GM21529 (cell line): ENCODE measurements at regions not wholly inside any gene's neighbourhood (a gene's known extent, or its start where the extent isn't known, plus 50 kb on each side); places are given as distances from the start of the nearest gene placed in this dataset.
"Not testable (repeated sequence)": the region's sequence is repeated elsewhere in the genome, so short reads cannot be mapped to it uniquely, and the experiment has no call there.

Source experiments
- ATAC-seq: cut with Tn5 transposase; IDR thresholded peaks from one replicate; pipeline ENCODE4 v1.9.1; 2021; ENCODE audit not compliant: unreplicated experiment

DNA sequence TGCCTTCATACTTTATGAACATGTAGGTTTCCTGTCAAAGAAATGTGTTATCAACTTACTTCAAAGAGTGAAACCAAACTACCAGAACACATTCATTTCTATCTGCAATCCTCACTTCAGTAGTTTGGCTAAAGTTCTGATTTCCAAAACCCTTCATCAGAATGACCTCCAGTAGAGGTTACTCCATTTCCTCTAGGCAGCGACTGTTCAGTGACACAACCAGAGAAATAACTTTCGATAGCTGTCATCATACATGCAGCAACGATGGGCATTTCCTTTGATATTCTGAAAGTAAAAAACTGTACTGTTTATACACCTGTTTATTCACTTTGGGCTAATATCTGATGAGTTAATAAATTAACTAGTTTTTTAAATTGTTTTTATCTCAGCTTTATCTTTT is 532.5 kb upstream of the IZUMO3 start:
- no peak for ATAC-seq

DNA sequence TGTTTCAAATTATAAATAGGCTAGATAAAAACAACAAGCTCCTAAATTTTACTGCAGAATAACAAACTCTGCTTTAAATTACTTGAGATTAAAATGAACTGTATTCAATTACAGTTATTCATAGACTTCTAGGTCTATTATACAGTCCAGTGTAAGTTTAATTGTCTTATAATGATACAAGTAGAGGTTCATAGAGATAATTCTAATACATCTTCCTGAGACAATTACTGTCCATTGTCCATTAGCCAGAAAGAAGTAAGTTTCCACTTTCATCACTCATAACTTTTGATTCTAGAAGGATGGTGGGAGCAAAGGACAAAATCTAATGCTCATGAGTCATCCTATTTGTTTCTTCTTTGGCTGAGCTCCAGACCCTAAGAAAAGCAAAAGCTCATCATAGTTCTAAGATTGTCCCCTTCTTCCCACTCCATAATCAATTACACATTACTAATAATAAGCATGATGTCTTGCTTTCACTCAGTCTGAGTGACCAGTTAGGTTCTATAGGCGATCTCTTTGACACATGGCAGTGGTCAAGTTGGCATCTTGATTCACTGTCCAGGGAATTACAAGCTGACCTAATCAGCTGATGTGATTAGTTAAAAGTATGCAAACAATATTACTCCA is 502.5 kb upstream of the IZUMO3 start:
- ATAC-seq = no peak

DNA sequence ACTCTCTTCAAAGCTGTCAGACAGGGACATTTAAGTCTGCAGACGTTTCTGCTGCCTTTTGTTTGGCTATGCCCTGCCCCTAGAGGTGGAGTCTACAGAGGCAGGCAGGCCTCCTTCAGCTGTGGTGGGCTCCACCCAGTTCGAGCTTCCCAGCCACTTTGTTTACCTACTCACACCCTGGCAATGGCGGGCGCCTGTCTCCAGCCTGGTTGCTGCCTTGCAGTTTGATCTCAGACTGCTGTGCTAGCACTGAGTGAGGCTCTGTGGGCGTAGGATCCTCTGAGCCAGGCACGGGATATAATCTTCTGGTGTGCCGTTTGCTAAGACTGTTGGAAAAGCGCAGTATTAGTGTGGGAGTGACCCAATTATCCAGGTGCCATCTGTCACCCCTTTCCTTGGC is 499.8 kb upstream of the IZUMO3 start:
- ATAC-seq = not testable (repeated sequence)

DNA sequence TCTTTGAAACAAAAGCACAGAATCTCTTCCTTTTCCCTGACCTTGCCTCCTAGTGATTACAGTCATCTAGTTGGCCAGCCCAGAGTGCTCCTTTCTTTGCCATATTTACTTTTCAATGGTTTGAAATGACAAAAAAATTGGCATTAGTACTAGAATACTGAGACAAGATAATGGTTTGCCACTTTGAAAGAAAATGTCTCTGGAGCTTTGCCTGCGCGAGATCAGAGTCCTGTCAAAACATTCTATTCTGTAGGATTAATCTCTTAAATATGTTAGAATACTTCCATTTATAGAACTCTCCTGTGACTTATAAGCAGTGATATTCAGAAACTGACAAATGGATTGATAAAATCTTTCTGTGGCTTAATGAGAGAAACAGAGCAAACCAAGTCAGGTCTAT is 484.0 kb upstream of the IZUMO3 start:
- no peak for ATAC-seq

DNA sequence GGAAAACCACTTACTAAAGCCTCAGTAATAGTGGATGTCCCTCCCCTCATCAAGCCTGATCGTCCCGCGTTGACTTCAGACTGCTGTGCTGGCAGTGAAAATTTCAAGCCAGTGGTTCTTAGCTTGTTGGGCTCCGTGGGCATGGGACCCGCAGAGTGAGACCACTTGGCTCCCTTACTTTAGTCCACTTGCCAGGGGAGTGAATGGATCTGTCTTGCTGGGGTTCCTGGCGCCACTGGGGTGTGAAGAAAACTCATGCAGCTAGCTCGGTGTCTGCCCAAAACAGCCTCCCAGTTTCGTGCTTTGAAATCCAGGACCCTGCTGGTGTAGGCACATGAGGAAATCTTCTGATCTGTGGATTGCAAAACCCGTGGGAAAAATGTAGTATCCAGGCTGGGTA is 480.0 kb upstream of the IZUMO3 start:
- ATAC-seq = no peak

DNA sequence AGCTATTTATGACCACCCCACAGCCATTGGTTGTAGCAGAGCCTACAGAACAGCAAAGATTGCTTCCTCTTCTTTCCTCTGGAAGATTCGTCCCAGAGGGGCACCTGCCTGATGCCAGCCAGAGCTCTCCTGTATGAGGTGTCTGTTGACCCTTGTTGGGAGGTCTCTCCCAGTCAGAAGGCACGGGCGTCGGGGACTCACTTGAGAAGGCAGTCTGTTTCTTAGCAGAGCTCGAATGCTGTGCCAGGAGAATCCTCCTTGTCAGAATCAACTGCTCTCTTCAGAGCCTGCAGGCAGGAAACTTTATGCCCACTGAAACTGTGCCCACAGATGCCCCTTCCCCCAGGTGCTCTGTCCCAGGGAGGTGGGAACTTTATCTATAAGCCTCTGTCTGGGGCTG is 479.5 kb upstream of the IZUMO3 start:
- ATAC-seq = no peak

DNA sequence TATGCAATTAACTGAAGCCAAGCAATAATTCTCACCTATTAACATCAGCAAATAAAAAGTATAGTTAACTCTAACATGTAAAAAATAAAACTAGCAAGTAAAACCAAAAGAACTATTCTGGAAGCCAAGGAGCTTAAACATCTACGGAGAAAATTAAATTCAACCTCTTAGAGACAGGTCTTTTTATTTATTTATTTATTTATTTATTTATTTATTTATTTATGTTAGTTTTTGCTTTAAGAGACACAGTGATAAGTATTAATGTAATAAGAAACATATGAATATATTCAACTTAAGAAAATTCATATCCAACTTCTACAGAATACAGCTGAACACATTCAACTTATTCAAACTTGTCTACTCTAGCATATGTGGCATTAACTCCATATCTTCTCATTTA is 472.1 kb upstream of the IZUMO3 start:
- no peak for ATAC-seq

DNA sequence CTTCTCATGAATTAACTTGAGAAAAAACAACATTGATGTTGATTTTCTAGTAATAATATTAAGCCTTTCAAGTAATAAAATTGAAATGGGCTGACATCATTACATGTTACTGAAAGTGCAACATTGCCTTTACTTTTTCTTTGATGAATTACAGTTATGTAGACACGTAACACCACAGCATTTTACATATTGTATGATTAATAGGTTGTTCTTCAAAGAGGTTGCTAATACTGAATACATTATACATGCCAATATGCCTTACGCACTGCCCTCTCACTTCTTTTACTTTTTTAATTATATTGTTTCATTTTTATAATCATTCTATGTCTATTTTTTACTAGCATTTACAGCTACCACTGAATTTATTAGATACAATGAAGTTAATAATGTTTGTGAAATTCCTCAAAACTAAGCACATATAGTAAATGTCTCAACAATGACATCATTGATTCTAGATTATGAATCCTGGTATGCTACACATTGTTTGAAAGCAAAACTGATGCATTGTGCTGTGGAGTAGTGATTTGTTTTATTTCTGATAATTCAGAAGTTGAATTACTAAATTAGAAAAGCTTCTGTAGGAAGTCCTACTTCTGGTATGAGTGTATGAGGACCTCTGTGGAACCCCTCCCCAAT is 464.4 kb upstream of the IZUMO3 start:
- no peak for ATAC-seq

DNA sequence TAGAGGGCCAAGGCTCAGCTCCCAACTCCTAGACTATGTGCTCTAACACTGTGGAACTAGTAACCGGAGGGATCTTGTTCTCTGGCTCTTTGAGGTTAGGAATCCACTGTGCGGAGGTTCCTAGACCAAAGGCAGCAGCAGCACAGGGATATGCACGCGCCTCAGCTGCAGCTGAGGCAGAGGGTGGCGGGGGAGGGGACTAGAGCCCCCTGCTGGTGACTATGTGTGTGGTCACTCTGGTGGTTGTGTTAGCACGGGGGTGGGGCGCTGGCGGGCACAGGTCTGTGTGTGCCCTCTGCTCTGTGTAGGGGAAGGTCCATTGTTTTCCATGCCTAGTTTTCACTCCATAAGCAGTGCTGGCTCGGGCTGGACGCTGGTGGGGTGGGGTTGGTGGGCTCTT is 458.0 kb upstream of the IZUMO3 start:
- no peak for ATAC-seq

DNA sequence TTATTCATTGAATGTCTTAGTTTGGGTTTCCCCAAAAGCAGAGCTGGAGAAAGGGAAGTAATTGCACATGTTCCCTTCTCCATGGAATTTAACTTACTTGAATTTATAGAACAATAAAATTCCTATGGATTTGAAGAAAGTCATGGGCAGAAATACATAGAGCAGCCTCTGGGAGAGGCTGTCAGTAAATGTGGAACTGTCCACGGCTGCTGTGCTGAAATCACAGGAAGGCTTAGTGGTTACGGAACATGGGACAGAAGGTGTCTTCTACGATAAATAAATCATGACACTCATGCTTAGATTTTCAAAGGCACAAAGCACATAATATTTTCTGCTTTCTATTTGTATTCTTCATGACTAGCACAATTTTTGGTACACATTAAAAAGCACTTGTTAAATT is 440.6 kb upstream of the IZUMO3 start:
- no peak for ATAC-seq

DNA sequence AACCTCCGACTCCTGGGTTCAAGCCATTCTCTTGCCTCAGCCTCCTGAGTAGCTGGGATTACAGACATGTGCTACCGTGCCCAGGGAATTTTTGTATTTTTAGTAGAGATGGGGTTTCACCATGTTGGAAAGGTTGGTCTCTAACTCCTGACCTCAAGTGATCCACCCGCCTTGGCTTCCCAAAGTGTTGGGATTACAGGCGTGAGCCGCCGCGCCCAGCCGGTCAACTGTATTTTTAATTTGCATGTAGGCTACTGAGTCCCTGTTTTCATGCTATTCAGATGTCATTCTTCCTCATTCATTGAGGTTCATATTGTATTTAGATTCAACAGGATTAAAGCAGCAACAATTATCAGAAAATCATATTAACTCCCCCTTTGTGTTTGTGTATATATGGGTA is 425.1 kb upstream of the IZUMO3 start:
- not testable (repeated sequence) for ATAC-seq

DNA sequence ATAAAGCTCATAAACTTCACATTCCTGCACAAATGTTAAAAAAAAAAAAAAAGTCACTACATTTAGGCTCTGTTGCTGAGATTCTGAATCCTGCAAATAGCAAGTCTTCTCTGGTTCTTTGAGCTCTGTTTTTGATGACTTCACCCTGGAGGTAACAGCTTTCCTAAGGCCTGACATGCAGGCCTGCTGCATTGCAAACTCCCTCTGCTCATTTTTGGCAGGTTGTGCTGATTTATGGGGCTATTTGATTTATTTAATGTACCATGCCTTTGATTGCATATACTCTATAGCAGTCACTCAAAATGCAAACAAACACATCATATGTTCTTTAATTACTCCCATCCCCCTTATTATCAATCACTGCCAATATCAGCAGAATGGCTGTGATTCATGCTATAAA is 416.1 kb upstream of the IZUMO3 start:
- no peak for ATAC-seq

DNA sequence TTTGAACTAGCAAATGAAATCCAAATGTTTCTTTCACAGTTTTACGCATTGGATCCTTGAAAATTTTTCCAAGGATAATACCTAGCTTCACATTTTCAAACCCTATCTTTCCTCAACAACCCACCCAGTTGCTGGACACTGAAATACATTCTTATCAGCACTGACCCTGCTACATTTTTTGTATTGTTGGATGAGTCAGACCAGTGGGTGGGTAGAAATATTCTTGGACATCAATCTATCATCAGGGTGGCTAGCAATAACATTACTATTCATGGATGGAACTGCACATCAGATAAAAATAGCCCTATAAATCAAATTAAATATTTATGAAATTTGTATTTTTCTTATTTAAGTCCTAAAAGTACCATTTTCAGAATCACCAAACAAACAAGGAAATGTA is 407.4 kb upstream of the IZUMO3 start:
- ATAC-seq = no peak

DNA sequence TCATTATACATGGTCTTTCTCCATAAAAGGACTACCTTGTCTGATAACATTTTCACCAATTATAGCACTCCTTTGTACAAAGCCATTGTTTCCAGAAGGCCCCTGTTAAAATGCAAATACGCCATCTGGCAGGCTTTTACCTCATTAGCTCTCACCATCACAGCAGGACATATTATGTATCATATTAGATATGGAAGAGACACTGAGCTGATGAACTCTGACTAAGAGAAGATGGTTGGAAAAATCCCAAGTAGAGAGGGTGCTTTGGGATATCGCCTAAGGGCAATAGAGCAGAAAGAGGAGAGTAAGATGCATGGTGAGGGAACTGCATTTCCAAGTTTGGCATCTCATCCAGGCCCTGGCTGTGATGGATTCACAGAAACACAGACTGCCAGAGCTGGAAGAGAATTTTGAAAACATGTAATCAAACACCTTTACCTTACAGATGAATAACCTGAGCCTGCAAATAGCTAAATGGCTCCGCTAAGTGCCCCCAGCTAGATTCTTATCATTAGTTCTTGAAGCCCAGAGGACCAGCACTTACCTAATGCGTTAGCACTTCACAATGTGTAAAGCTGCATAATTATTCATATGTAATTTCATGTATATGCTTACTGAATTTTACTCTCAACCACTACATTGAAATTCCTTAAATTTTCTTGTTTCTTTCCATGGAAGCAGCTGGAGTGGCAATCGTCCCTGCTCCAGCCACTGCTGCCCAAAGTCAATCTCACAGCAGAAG is 393.6 kb upstream of the IZUMO3 start:
- no peak for ATAC-seq

DNA sequence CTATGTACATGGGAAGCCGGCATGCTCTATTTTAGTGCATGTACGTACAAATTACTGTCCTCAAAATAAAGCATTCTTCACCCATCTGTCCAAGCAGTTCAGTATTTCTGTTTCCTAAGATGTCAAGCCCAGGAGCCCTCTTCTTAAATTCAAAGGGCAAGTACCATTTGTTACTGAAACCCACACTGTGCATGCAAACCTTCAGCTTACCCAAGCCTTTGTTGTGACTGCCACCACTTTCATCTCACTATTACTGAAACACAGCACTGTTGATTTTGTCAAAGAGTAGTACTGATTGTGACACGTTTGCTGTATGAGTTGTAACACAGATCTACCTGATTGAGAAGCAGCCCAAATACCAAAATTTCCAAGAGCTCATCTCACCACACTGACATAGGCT is 390.4 kb upstream of the IZUMO3 start:
- no peak for ATAC-seq

DNA sequence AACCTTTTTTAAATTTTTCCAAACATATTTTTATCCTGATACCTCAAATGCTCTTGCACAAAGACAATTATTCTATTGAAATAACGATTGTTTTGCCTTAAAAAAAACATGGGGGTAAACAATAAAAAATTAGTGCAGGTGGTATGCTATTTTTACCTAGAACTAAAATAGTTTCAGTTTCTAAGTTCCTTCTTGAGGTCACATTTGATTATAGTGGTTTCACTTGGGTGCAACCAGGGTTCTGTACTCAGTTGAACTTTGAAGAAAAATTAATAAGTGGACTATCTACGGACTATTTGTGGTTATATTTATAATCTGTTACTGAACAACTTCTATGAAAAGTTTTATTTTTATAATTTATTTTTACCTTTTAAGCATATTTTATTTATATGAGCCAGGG is 387.1 kb upstream of the IZUMO3 start:
- ATAC-seq = peak; percentile 57

DNA sequence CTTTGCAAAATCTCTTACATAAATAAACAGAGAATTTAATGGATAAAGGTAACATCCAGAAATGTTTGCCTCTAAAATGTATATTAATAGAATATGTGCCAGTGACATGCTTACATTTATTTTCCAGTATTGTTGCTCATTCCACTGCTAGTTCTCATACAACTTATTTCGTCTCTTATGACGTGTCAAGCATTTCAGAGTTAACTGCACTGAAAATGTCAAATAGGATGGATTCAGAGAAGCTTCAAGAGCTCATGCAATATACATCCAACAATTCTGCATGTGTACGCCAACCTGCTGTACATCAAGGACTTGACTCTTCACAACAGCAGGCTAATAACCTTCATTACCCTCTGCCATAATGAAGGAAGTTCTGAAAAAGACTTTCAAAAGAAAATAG is 386.2 kb upstream of the IZUMO3 start:
- ATAC-seq = no peak

DNA sequence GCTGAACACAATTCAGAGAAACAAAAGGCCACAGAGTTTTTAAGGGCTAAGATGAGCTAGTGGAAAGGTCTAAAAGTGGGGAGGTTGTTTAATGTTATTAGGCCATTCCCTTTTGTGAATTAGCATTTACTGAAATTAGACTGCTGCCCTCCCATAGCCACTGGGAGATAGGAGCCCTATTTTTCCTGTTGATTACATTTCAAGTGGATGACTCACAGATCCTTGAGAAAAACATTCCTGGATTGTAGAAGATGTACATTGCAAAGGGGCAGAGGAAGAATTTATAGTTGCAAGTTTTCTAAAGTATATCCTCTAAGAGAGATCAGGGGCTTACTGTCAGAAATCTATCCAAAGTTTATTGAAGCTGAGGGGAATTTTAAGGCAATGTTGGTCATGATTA is 367.1 kb upstream of the IZUMO3 start:
- ATAC-seq = no peak

DNA sequence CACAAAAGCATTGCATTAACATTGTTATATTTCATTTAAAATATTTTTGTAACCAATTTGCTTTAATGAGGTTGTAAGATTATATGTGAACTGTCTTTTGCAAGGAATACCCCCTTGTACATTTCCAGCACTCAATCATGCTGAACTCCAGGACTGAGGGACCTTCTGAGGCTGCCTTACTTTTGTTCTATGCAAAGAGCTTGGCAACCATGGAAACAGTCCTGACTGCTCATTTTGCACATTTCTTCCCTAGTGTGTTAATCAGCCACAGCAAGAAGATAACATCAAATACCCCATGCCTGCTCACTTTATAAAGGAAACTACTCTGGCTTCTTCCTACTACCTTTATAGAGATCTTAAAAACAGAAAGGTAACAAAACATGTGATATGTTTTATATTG is 355.6 kb upstream of the IZUMO3 start:
- ATAC-seq = no peak

DNA sequence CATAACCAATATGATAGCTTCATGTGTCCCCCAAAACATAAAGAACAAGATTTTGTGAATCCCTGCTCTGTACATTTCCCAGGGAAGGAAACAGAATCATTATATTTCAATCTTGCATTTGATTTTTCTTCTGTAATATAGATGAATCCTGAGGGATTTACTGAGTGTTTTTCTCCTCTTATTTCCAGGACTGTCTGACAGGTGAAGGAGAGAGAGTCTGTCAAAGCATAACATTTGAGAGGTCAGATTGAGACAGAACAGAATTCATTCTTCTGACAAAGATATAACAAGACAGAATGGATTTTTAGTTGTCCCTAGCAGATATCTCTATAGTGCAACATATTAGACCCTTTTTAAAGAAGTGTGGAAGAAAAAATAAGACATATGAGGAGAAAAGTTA is 354.5 kb upstream of the IZUMO3 start:
- no peak for ATAC-seq

DNA sequence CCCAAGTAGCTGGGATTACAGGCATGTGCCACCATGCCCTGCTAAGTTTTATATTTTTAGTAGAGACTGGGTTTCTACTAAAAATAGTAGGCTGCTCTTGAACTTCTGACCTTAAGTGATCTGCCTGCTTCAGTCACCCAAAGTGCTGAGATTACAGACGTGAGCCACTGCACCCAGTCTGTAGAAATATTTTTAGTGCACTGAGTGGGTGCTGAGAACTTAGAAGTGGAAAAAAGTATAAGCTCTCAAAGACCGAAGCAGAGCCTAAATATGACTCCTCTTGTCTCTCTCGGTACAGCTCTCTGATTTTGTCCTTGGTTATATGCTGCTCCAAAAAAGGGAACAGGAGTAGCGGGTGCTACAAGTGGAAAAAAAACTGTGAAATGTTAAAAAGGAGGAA is 353.8 kb upstream of the IZUMO3 start:
- ATAC-seq = no peak

DNA sequence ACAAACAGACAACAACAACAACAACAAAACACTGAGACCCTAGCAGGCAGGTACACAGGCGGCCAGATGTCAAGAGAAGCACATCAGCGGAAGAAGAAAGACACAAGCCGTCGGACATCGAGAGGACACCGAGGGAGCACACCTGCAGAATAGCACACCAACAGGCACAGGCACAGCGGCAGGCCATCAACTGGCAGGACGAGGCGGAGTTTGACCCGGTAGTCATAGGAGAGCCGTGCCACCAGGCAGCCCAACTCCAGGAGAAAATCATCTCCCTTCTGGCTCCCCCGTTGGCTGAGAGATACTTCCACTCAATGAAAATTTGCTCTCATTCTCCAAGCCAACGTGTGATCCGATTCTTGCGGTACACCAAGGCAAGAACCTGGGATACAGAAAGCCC is 352.1 kb upstream of the IZUMO3 start:
- no peak for ATAC-seq

DNA sequence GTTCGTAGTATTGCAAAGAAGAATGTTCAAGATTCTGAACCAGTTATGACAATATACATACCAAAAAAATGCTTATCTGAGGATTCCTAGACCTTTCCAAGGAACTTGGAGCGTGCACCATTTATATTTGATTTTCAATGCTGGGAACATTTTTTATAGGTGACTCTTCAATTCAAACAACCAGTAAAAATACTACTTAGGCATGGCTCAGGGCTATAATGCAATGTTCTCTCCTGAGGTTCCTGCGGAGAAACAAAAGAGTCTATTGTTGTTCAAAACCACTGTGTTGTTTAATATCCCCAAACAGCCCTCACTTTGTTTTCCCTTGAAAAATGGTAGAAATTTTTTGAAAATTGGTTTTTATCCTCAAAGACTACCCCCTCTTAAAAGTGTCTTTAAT is 335.7 kb upstream of the IZUMO3 start:
- no peak for ATAC-seq
